Fibroblast of skin of scalp (primary cell): ENCODE measurements at regions not wholly inside any gene's neighbourhood (a gene's known extent, or its start where the extent isn't known, plus 50 kb on each side); places are given as distances from the start of the nearest gene placed in this dataset.

Source experiments
- DNase-seq: peaks from one replicate; pipeline ENCODE4 v3.0.0-alpha.2; 2013

GRCh38 chr11:107218123-107219013 is 200.1 kb upstream of the GUCY1A2 start:
- no peak for DNase-seq

DNA sequence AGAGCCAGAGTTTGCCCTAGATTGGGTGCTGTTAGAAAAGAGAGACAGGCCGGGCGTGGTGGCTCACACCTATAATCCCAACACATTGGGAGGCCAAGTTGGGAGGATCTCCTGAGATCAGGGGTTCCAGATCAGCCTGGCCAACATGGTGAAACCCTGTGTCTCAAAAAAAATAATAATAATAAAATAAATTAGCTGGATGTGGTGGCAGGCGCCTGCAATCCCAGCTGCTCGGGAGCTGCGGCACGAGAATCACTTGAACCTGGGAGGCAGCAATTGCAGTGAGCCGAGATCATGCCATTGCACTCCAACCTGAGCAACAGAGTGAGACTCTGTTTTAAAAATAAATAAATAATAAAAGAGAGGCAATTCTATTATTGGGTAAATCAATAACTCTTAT is 199.2 kb upstream of the GUCY1A2 start:
- DNase-seq, result no peak

- DNase-seq, result no peak
These were observed 196.7 kb upstream of the GUCY1A2 start for GRCh38 chr11:107215010-107215409.

- no peak for DNase-seq
These were observed 185.4 kb upstream of the GUCY1A2 start for GRCh38 chr11:107203656-107204055.

DNA sequence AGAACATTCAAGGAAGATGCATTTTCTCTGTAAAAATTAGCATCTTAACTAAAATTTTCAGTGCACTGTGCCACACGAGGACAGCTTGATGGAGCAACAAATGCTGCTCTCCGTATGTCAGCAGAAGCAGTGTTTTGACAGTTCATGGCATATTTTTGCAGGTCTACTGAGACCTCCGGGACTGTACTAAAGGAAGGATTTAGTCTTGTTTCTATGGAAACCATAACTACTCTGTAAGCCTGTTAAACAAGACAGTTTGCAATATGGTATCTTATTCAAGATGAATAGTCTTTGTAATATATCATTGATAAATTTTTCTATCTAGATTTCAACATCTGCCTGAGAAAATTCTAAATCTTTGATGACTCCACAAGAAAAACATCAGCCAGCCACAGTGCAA is 184.0 kb upstream of the GUCY1A2 start:
- DNase-seq, result no peak

GRCh38 chr11:107198490-107199007 is 180.3 kb upstream of the GUCY1A2 start:
- DNase-seq, result no peak

DNA sequence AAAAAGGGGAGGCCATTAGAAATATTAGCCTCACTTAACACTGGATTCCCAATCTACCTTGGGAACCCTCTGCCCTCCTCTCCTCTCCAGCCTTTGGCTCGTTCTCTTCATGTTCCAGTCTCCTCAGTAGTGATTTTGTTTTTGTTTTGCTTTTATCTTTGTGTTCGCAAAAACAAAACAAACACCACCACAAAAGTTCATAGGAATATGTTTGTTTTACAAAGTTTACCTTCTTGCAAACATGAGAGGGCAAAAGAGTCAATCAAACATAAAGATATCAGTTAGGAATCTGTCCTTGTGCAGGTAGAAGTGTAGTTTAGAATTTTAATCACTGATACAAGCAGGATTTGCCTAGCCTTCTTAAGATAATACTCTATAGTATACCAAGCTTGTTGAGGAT is 179.7 kb upstream of the GUCY1A2 start:
- DNase-seq, result no peak

DNA sequence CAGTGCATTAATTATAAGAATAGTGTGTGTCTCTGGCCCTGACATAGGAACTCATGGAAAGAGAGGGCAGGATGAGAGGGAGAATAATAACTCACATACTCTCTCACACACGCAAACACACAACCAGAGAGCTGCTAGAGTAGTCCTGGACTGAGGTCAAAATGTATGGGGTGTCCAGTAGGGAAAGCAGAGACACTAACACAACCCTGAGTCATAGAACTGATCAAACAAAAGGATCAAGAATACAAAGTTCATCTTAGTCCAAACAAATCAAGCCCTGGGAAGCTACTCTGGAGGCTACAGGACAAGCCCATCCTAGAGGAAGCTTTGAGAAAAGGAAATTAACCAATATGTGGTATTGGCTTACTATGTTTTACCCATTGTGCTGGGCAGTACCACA is 178.5 kb upstream of the GUCY1A2 start:
- DNase-seq, result no peak

- no peak for DNase-seq
These were observed 166.7 kb upstream of the GUCY1A2 start for GRCh38 chr11:107184986-107185385.

DNA sequence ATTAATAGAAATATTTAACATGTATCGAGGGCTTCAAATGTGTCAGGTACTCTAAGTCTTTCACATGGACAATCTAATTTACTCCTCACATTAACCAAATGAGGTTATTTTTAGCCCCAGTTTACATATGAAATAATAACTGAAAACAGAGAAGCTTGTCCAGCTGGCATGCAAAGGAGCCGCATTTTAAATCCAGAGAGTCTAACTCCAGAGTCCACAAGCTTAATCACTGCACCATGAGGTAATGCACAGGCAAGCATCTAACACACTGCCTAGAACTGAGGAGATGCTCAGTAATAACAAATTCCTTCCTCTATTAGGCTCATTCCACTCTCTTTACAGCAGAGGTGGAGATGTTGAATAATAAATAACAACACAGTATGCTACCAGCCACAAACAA is 165.7 kb upstream of the GUCY1A2 start:
- DNase-seq, result no peak

GRCh38 chr11:107182978-107183377 is 164.7 kb upstream of the GUCY1A2 start:
- DNase-seq, result no peak

GRCh38 chr11:107180236-107180635 is 162.0 kb upstream of the GUCY1A2 start:
- DNase-seq, result no peak

- no peak for DNase-seq
These were observed 161.6 kb upstream of the GUCY1A2 start for GRCh38 chr11:107179829-107180228.

DNA sequence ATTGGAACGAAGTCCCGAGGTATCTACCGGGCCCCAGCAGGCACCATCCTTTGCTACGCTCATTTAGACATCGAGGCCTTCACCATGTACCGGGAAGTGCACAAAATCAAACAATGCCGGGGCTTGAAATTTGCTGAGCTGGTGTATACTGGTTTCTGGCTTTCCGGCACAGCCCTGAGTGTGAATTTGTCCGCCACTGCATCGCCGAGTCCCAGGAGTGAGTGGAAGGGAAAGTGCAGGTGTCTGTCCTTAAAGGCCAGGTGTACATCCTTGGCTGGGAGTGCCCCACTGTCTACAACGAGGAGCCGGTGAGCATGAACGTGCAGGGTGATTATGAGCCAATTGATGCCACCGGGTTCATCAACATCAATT is 158.8 kb upstream of the GUCY1A2 start:
- DNase-seq, result no peak

DNA sequence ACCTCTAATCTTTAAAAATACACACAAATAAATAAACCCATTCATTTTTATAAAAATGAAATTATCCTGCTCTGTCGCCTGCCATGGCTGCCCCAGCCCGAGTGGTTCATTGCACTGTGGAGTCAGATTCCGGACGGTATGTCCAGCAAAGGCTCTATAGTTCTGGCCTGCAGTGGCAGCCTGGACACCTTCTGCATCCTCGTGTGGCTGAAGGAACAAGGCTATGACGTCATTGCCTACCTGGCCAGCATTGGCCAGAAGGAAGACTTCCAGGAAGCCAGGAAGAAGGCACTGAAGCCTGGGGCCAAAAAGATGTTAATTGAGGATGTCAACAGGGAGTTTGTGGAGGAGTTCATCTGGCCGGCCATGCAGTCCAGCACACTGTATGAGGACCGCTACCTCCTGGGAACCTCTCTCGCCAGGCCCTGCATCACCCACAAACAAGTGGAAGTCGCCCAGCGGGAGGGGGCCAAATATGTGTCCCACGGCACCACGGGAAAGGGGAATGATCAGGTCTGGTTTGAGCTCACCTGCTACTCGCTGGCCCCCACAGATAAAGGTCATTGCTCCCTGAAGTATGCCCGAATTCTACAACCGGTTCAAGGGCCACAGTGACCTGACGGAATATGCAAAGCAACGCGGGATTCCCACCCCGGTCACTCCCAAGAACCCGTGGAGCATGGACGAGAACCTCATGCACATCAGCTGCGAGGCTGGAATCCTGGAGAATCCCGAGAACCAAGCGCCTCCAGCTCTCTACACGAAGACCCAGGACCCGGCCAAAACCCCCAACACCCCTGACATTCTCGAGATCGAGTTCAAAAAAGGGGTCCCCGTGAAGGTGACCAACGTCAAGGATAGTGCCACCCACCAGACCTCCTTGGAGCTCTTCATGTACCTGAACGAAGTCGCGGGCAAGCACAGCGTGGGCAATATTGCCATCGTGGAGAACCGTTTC is 158.2 kb upstream of the GUCY1A2 start:
- no peak for DNase-seq

GRCh38 chr11:107174856-107175255 is 156.6 kb upstream of the GUCY1A2 start:
- DNase-seq, result no peak

- DNase-seq, result no peak
These were observed 154.7 kb upstream of the GUCY1A2 start for GRCh38 chr11:107172996-107173395.

DNA sequence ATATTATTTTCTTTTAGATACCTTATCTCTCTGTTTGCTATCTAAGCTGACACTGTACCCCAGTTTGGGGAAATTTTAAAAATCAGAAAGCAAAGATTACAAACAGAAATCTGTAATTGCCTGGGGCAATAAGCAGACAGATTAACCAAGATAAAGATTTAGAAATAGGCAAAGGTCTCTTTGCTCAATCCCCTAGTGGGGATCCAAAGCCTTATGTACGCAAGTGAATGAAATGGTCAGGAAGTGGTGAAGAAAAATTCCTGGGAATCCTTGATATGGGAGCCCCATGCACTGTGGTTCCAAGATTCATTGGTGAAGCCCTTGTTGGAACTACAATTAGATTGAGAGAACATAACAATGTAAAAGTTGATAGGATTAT is 139.5 kb upstream of the GUCY1A2 start:
- no peak for DNase-seq

DNA sequence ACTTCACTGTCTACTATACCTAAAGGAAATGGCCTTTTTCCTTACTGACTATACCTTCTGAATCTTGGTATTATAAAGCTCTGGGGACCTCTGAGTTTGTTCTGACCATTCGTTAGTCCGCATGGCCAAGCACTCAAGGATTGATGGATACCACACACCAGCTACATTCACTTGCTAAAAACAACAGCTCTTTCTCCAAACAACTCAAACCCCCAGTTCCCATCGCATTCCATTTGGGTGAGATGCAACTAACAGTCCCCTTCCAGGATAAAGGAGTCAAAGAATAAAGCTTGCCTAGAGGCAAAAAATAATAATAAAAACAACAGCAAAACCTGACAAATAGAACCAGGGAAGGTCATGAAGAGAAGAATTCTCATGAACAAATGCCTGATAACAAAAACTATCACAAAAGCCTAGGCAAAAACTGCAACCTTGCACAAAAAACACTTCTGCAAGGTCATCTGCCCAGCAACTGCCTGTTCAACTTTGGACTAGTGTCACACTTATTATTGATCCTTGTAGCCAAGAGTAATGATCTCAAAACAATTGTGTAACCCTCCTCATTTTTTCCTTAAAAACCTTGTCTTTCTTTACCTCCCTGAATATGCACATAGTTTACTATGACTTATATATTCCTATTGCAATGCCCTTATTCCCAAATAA is 139.0 kb upstream of the GUCY1A2 start:
- no peak for DNase-seq

DNA sequence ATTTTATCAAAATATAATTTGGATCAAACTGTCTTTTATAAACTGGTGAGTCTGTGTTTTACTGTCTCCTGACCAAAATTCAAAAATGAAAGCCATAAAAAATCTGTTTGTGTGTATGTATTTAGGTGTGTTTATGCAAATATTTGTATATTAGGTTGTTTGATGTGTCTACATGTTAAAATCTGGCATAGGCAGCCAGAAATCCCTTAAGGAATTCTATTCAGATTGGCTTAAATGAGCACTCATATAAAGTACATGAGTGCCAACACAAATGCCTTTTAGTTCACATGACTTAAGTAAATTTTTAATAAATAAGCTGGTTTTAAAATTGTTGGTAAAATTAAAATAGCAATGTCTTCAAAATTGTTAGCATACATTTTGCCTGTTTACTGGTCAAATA is 133.3 kb upstream of the GUCY1A2 start:
- no peak for DNase-seq

DNA sequence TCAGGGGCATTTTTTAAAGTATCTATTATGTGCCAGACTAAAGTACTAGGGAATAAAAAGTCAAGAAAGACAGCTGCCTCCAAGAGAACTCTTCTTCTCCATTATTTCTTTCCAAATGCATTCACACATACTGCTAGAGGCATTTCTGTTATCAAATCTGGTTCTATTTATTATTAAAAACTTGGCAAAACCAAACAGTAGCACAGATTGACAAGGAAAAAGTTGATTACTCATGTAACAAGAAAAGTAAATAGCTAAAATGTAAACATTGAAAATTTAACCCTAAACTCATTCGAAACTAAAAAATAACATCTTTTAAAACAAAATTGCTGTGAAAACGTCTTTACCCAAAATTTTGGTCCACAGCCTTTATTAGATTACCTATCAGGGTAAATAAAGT is 132.9 kb upstream of the GUCY1A2 start:
- DNase-seq, result no peak

- no peak for DNase-seq
These were observed 122.7 kb upstream of the GUCY1A2 start for GRCh38 chr11:107140983-107141382.

DNA sequence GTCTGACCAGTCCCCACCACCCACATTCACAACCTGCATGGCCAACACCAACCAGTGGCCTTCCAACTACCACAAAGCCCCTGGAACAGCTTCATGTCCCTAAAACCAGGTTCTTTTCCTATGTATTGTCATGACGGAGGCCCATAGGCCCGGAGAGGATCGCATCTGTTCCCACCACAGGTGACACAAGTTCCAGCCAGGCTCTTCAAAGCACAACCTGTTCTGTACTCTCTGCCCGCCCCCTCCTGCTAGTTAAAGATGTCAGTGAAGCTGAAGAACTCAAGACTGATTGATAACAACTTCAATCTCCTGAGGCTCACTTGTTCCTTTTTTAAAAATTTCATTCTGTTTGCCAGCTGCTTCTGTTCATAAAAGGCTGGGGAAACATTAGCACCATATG is 121.1 kb upstream of the GUCY1A2 start:
- no peak for DNase-seq
